H1 (cell line): ENCODE measurements at regions not wholly inside any gene's neighbourhood (a gene's known extent, or its start where the extent isn't known, plus 50 kb on each side); places are given as distances from the start of the nearest gene placed in this dataset.

Source experiments
- CBX5 ChIP-seq: fragments of 300-800, 300-1000 bp; sonication (generic); IDR thresholded peaks from 2 replicates; pipeline ENCODE4 v1.7.1; 2016; ENCODE audit warnings: antibody characterized with exemption, low read length, low read depth
- CTCF ChIP-seq, 3 experiments: IDR thresholded peaks; 1 replicate in 2 of 3; 2 replicates in 1 of 3; pipeline versions ENCODE4 v1.5.1 to v1.6.1; 2011; ENCODE audit warnings: low read length in 3 of 3, mild to moderate bottlenecking in 3 of 3, inconsistent platforms in 2 of 3, low read depth in 1 of 3, moderate library complexity in 1 of 3; ENCODE audit not compliant: insufficient read depth in 1 of 3; ENCODE audit errors: control extremely low read depth in 1 of 3
- MAX ChIP-seq: IDR thresholded peaks from 2 replicates; pipeline ENCODE4 v1.6.1; 2012; ENCODE audit warnings: inconsistent platforms
- RFX5 ChIP-seq: IDR thresholded peaks from 2 replicates; pipeline ENCODE4 v1.6.1; 2011; ENCODE audit warnings: low read depth, low read length, improper control_type of control experiment, borderline replicate concordance

- TF ChIP-seq CTCF (IDR thresholded peaks at IDR 0.05; ENCODE audit: control extremely low read depth in 1 of 3, insufficient read depth in 1 of 3, low read depth in 1 of 3, low read length in 3 of 3), result no peak
- no peak for TF ChIP-seq CBX5
- no peak for TF ChIP-seq MAX
- no peak for TF ChIP-seq RFX5
These were observed 291.6 kb downstream of the CLIC5 start for GRCh38 chr6:45724027-45724426.
